GM19328 (cell line): ENCODE measurements at regions not wholly inside any gene's neighbourhood (a gene's known extent, or its start where the extent isn't known, plus 50 kb on each side); places are given as distances from the start of the nearest gene placed in this dataset.
"Not testable (repeated sequence)": the region's sequence is repeated elsewhere in the genome, so short reads cannot be mapped to it uniquely, and the experiment has no call there.

Experiments
- ATAC-seq: cut with Tn5 transposase; IDR thresholded peaks from one replicate; pipeline ENCODE4 v1.9.1; 2021; ENCODE audit warnings: mild to moderate bottlenecking, moderate library complexity; ENCODE audit not compliant: unreplicated experiment

GRCh38 chr5:9815051-9815450 lies 184.9 kb upstream of the TAS2R1 start:
- ATAC-seq, result no peak

GRCh38 chr5:9813305-9813704 lies 183.2 kb upstream of the TAS2R1 start:
- no peak for ATAC-seq

- not testable (repeated sequence) for ATAC-seq
Measured at GRCh38 chr5:9807366-9807765, 177.2 kb upstream of the TAS2R1 start.

GRCh38 chr5:9801908-9802307 lies 171.8 kb upstream of the TAS2R1 start:
- no peak for ATAC-seq

GRCh38 chr5:9799606-9800005 lies 169.5 kb upstream of the TAS2R1 start:
- ATAC-seq, result no peak

GRCh38 chr5:9790276-9790675 lies 160.1 kb upstream of the TAS2R1 start:
- ATAC-seq, result no peak

GRCh38 chr5:9789777-9790176 lies 159.6 kb upstream of the TAS2R1 start:
- no peak for ATAC-seq

GRCh38 chr5:9787861-9788600 lies 157.9 kb upstream of the TAS2R1 start:
- no peak for ATAC-seq

GRCh38 chr5:9786380-9787360 lies 156.5 kb upstream of the TAS2R1 start:
- ATAC-seq, result no peak

GRCh38 chr5:9785751-9786150 lies 155.6 kb upstream of the TAS2R1 start:
- no peak for ATAC-seq

GRCh38 chr5:9784231-9784630 lies 154.1 kb upstream of the TAS2R1 start:
- no peak for ATAC-seq

GRCh38 chr5:9782826-9783560 lies 152.8 kb upstream of the TAS2R1 start:
- no peak for ATAC-seq

- no peak for ATAC-seq
Measured at GRCh38 chr5:9781890-9782289, 151.7 kb upstream of the TAS2R1 start.

GRCh38 chr5:9781275-9781674 lies 151.1 kb upstream of the TAS2R1 start:
- ATAC-seq, result no peak

- ATAC-seq, result no peak
Measured at GRCh38 chr5:9780501-9780900, 150.3 kb upstream of the TAS2R1 start.

GRCh38 chr5:9776525-9776924 lies 146.4 kb upstream of the TAS2R1 start:
- no peak for ATAC-seq

GRCh38 chr5:9775339-9775738 lies 145.2 kb upstream of the TAS2R1 start:
- no peak for ATAC-seq

- no peak for ATAC-seq
Measured at GRCh38 chr5:9774472-9775079, 144.4 kb upstream of the TAS2R1 start.

GRCh38 chr5:9771079-9771478 lies 140.9 kb upstream of the TAS2R1 start:
- no peak for ATAC-seq

- no peak for ATAC-seq
Measured at GRCh38 chr5:9766581-9766980, 136.4 kb upstream of the TAS2R1 start.
